Choroid plexus epithelial cell (primary cell): ENCODE measurements at regions not wholly inside any gene's neighbourhood (a gene's known extent, or its start where the extent isn't known, plus 50 kb on each side); places are given as distances from the start of the nearest gene placed in this dataset.
"Not testable (repeated sequence)": the region's sequence is repeated elsewhere in the genome, so short reads cannot be mapped to it uniquely, and the experiment has no call there.

Experiments used
- DNase-seq: peaks from one replicate; pipeline ENCODE4 v3.0.0-alpha.2; 2010; ENCODE audit warnings: low read depth
- H3K4me3 ChIP-seq: 2 replicates; pipeline ENCODE4 v1.5.1; 2011; ENCODE audit warnings: low read depth, mild to moderate bottlenecking, control low read depth, low read length, moderate library complexity
- CTCF ChIP-seq: conservative IDR thresholded peaks from 2 replicates; pipeline ENCODE4 v1.5.1; 2011; ENCODE audit warnings: low read depth, mild to moderate bottlenecking, control low read depth, inconsistent platforms, low read length, moderate library complexity

GRCh38 chr4:159689526-159689925 lies 586.6 kb downstream of the RAPGEF2 start:
- no peak overlapping the region for H3K4me3 ChIP-seq
- no peak for DNase-seq
- no peak for TF ChIP-seq CTCF

- no peak for TF ChIP-seq CTCF
- H3K4me3 ChIP-seq = no peak overlapping the region
- no peak for DNase-seq
Measured at GRCh38 chr4:159697322-159698283, 594.7 kb downstream of the RAPGEF2 start.

GRCh38 chr4:159698336-159698735 lies 595.5 kb downstream of the RAPGEF2 start:
- DNase-seq = peak; percentile 70
- no peak for TF ChIP-seq CTCF
- H3K4me3 ChIP-seq = no peak overlapping the region

GRCh38 chr4:159702200-159702599 lies 599.3 kb downstream of the RAPGEF2 start:
- DNase-seq = no peak
- H3K4me3 ChIP-seq = no peak overlapping the region
- no peak for TF ChIP-seq CTCF

- TF ChIP-seq CTCF = no peak
- no peak overlapping the region for H3K4me3 ChIP-seq
- DNase-seq = no peak
Measured at GRCh38 chr4:159705334-159705733, 602.5 kb downstream of the RAPGEF2 start.

GRCh38 chr4:159706704-159707103 lies 603.8 kb downstream of the RAPGEF2 start:
- no peak for DNase-seq
- no peak for TF ChIP-seq CTCF
- H3K4me3 ChIP-seq = no peak overlapping the region

GRCh38 chr4:159715180-159715579 lies 612.3 kb downstream of the RAPGEF2 start:
- not testable (repeated sequence) for H3K4me3 ChIP-seq, DNase-seq
